ENCODE measurements at regions not wholly inside any gene's neighbourhood (a gene's known extent, or its start where the extent isn't known, plus 50 kb on each side); places are given as distances from the start of the nearest gene placed in this dataset.

GRCh38 chr12:97380440-97380839 is 82.2 kb upstream of the RMST start:
- TF ChIP-seq CTCF (IDR thresholded peaks at IDR 0.05) (no peak), EZH2 (IDR thresholded peaks at IDR 0.05; ENCODE audit: borderline replicate concordance, insufficient read depth, low read depth, low read length, poor library complexity, severe bottlenecking) (no peak)

Measured in B cell (primary cell).